K562 (cell line): ENCODE measurements at regions not wholly inside any gene's neighbourhood (a gene's known extent, or its start where the extent isn't known, plus 50 kb on each side); places are given as distances from the start of the nearest gene placed in this dataset.

ENCODE experiments used
- ATAC-seq: fragments of 200-7000 bp; cut with Tn5 transposase; 3 replicates; pipeline ENCODE4 v1.9.1; 2020; ENCODE audit warnings: moderate library complexity
- BruUV-seq: library from RNA; stranded (reverse); fragments of 400-500 nt; replicated peaks from 2 replicates; lab custom pipeline; 2021; lab: Mats Ljungman, UMichigan
- CTCF ChIA-PET: fragments of 300-600 bp; formaldehyde crosslinking; extraction: SDS; loops from one replicate; lab custom pipeline; 2021; ENCODE audit warnings: low intra/inter-chr PET ratio; lab: Yijun Ruan, JAX
- POLR2A ChIA-PET: fragments of 300-600, 350-650 bp; sonication (Branson Sonifier 250); formaldehyde crosslinking; extraction: SDS; loops from one replicate; lab custom pipeline; 2021; ENCODE audit warnings: antibody characterized with exemption, inconsistent platforms; lab: Yijun Ruan, JAX
- DNase-seq, 4 experiments: peaks; one replicate each; pipeline versions ENCODE4 v3.0.0 to v3.0.0-alpha.2; 2011 to 2018; ENCODE audit warnings: low spot score in 3 of 4, mixed read lengths in 3 of 4; ENCODE audit errors: extremely low read depth in 1 of 4
- FAIRE-seq: peaks from 2 replicates; lab custom pipeline; 2011; peaks lifted over from hg19 to GRCh38; lab: Jason Lieb, UNC
- H2AFZ ChIP-seq: 2 replicates; pipeline ENCODE4 v1.6.0; 2011; ENCODE audit warnings: low read depth, low read length, control low read depth, inconsistent platforms
- H3K27ac ChIP-seq: fragments of 200-600 bp; 3 replicates; pipeline ENCODE4 v1.8.0; 2011; ENCODE audit warnings: low read depth, mild to moderate bottlenecking, control low read depth, inconsistent platforms, low read length, moderate library complexity, mixed read lengths; ENCODE audit errors: extremely low read depth
- H3K27me3 ChIP-seq, 2 experiments: fragments of 300-600 bp in 1 of 2; 2 replicates in 1 of 2; 3 replicates in 1 of 2; pipeline versions ENCODE4 v1.6.0 to v1.8.0; 2011; ENCODE audit warnings: inconsistent platforms in 2 of 2, low read length in 2 of 2, mild to moderate bottlenecking in 1 of 2, mixed read lengths in 1 of 2, moderate library complexity in 1 of 2; ENCODE audit not compliant: control insufficient read depth in 2 of 2, insufficient read depth in 2 of 2
- H3K36me3 ChIP-seq: fragments of 300-600 bp; 3 replicates; pipeline ENCODE4 v1.8.0; 2011; ENCODE audit warnings: mild to moderate bottlenecking, low read length, inconsistent platforms; ENCODE audit not compliant: control insufficient read depth, insufficient read depth
- H3K4me1 ChIP-seq, 2 experiments: fragments of 200-600 bp in 1 of 2; replicated peaks in 1 of 2; 2 replicates in 1 of 2; 3 replicates in 1 of 2; pipeline versions ENCODE4 v1.5.1 to v1.8.0; 2011; ENCODE audit warnings: inconsistent platforms in 2 of 2, low read length in 2 of 2, mild to moderate bottlenecking in 1 of 2, mixed read lengths in 1 of 2, moderate library complexity in 1 of 2; ENCODE audit not compliant: control insufficient read depth in 2 of 2, insufficient read depth in 2 of 2
- H3K4me2 ChIP-seq: 2 replicates; pipeline ENCODE4 v1.6.1; 2011; ENCODE audit warnings: low read length, control low read depth, inconsistent platforms, mixed read lengths; ENCODE audit not compliant: insufficient read depth
- H3K4me3 ChIP-seq: fragments of 200-600 bp; sonication (generic), shearing (Covaris generic); 2 replicates; pipeline ENCODE4 v1.5.1; 2016; ENCODE audit warnings: control low read depth, inconsistent platforms
- H3K79me2 ChIP-seq: fragments of 200-600 bp; 3 replicates; pipeline ENCODE4 v1.8.0; 2011; ENCODE audit warnings: low read length, inconsistent platforms; ENCODE audit not compliant: control insufficient read depth, insufficient read depth
- H3K9ac ChIP-seq, 2 experiments: 2 replicates each; pipeline versions ENCODE4 v1.6.0 to v1.6.1; 2011; ENCODE audit warnings: low read depth in 2 of 2, low read length in 2 of 2, control low read depth in 1 of 2, inconsistent platforms in 1 of 2, mild to moderate bottlenecking in 1 of 2, mixed read lengths in 1 of 2; ENCODE audit not compliant: insufficient read depth in 1 of 2
- H3K9me1 ChIP-seq: one replicate; pipeline ENCODE4 v1.6.0; 2011; ENCODE audit warnings: inconsistent platforms, mild to moderate bottlenecking, low read length, moderate library complexity; ENCODE audit not compliant: control insufficient read depth, insufficient read depth
- H3K9me3 ChIP-seq: replicated peaks from 2 replicates; pipeline ENCODE4 v1.5.1; 2011; ENCODE audit warnings: low read depth, low read length, inconsistent platforms; ENCODE audit not compliant: control insufficient read depth, insufficient read depth
- H4K20me1 ChIP-seq: replicated peaks from 2 replicates; pipeline ENCODE4 v1.6.1; 2011; ENCODE audit warnings: low read length, inconsistent platforms, mixed read lengths; ENCODE audit not compliant: control insufficient read depth, insufficient read depth
- ESRRA ChIP-seq: fragments of 450-650 bp; IDR thresholded peaks from 2 replicates; pipeline ENCODE4 v1.6.1; 2014; ENCODE audit warnings: low read depth, mild to moderate bottlenecking, moderate library complexity, borderline replicate concordance
- FOXK2 ChIP-seq, 2 experiments: fragments of 450-650 bp; IDR thresholded peaks in 1 of 2; conservative IDR thresholded peaks in 1 of 2; 2 replicates each; pipeline ENCODE4 v1.6.1; 2016; ENCODE audit warnings: low read depth in 2 of 2, mild to moderate bottlenecking in 1 of 2
- HMG20A ChIP-seq: fragments of 450-650 bp; formaldehyde crosslinking; conservative IDR thresholded peaks from 2 replicates; pipeline ENCODE4 v1.4.0; 2020; ENCODE audit warnings: mild to moderate bottlenecking, mixed read lengths
- KLF6 ChIP-seq: fragments of 250-450 bp; sonication (Bioruptor Pico); IDR thresholded peaks from 2 replicates; pipeline ENCODE4 v1.4.0; 2020; ENCODE audit warnings: mild to moderate bottlenecking, moderate library complexity, borderline replicate concordance
- MAFK ChIP-seq: IDR thresholded peaks from 2 replicates; pipeline ENCODE4 v1.6.1; 2011; ENCODE audit warnings: low read length, improper control_type of control experiment
- MTA2 ChIP-seq: fragments of 450-650 bp; IDR thresholded peaks from 2 replicates; pipeline ENCODE4 v1.6.1; 2016; ENCODE audit warnings: low read depth
- NBN ChIP-seq: fragments of 450-650 bp; IDR thresholded peaks from 2 replicates; pipeline ENCODE4 v1.6.1; 2016; ENCODE audit warnings: low read depth, mild to moderate bottlenecking
- PML ChIP-seq: IDR thresholded peaks from 2 replicates; pipeline ENCODE4 v1.6.1; 2012; ENCODE audit warnings: low read length, inconsistent platforms
- SREBF2 ChIP-seq: sonication (generic); formaldehyde crosslinking; IDR thresholded peaks from 2 replicates; pipeline ENCODE4 v1.4.0; 2020; ENCODE audit warnings: mild to moderate bottlenecking, missing genetic modification reagents
- SRF ChIP-seq, 2 experiments: fragments of 250-450, 450-650 bp in 1 of 2; sonication (Bioruptor Pico) in 1 of 2; sonication (generic) in 1 of 2; formaldehyde crosslinking; IDR thresholded peaks; 2 replicates each; pipeline versions ENCODE4 v1.5.0 to v1.5.1; 2020 to 2022; ENCODE audit warnings: mild to moderate bottlenecking in 1 of 2, missing genetic modification reagents in 1 of 2
- VEZF1 ChIP-seq: fragments of 200-800 bp; sonication (Bioruptor generic); IDR thresholded peaks from 2 replicates; pipeline ENCODE4 v1.6.1; 2017; ENCODE audit warnings: missing genetic modification characterization, missing compliant biosample characterization
- ZNF140 ChIP-seq: fragments of 250-450 bp; sonication (Bioruptor Pico); IDR thresholded peaks from 2 replicates; pipeline ENCODE4 v1.8.0; 2021; ENCODE audit warnings: moderate library complexity, mild to moderate bottlenecking, inconsistent platforms
- ZSCAN32 ChIP-seq: fragments of 450-650 bp; formaldehyde crosslinking; IDR thresholded peaks from 2 replicates; pipeline ENCODE4 v1.4.0; 2020; ENCODE audit warnings: mild to moderate bottlenecking, moderate library complexity
- WGBS: fragments of 100-300 bp; shearing (Covaris generic); methylation state at CpG from one replicate; pipeline ENCODE4 v1.1.6; 2016; ENCODE audit warnings: low coverage, mixed read lengths; ENCODE audit not compliant: insufficient coverage; ENCODE audit errors: missing lambda C conversion rate; 5-methylcytosine and 5-hydroxymethylcytosine counted together
- in situ Hi-C: fragments of 300-500 bp; cut with MboI; formaldehyde crosslinking; loops from 4 replicates; pipeline ENCODE4 v1.15.0; 2018; ENCODE audit warnings: inconsistent platforms, mixed read lengths
- intact Hi-C: fragments of 100-400 bp; cut with micrococcal nuclease; formaldehyde crosslinking; loops from 2 replicates; pipeline ENCODE4 v1.14.2; 2022

- H3K4me2 ChIP-seq, result no peak overlapping the region
- no peak overlapping the region for H3K4me3 ChIP-seq
- ChIA-PET CTCF (no interaction called here), POLR2A (no interaction called here)
- H4K20me1 ChIP-seq, result no peaks in the 10 kb centered on the region
- H3K9me1 ChIP-seq, result no peaks in the 10 kb centered on the region
- no peaks in the 10 kb centered on the region for H3K79me2 ChIP-seq
- no peak overlapping the region for H3K9ac ChIP-seq
- WGBS, result 0% methylated on average over 7 of the region's 20 CpGs
- peak in 1 of 4 experiments; percentile 33 for DNase-seq
- H3K36me3 ChIP-seq, result no peaks in the 10 kb centered on the region
- peak; percentile 35; the same call in 2 of the 3 replicates for ATAC-seq
- no TSS peak for BruUV-seq
- peak overlapping the region; percentile 67; the same call in 1 of the 2 replicates for H2AFZ ChIP-seq
- no peaks in the 10 kb centered on the region for H3K27me3 ChIP-seq
- H3K4me1 ChIP-seq, result peaks cover 0 to 3% of the 10 kb centered on the region in 2 experiments; a peak in 2 of 5 replicates
- FAIRE-seq, result no peak
- TF ChIP-seq ESRRA, result no peak
- peak; percentile 59; the same call in 1 of the 2 replicates for TF ChIP-seq VEZF1
- no peak for TF ChIP-seq KLF6 (CRISPR knock-in tag)
- TF ChIP-seq ZNF140, result no peak
- no peak for TF ChIP-seq MAFK
- H3K27ac ChIP-seq, result no peak overlapping the region
- H3K9me3 ChIP-seq, result no peaks in the 10 kb centered on the region
- intact Hi-C loops, result no loop called here
- in situ Hi-C loops, result no loop called here
These were observed 635.3 kb upstream of the MARCKS start for GRCh38 chr6:113221850-113222249.

GRCh38 chr6:113246186-113246585, 611.0 kb upstream of the MARCKS start:
- Histone ChIP-seq H3K79me2 (no peaks in the 10 kb centered on the region), H3K9ac (no peak overlapping the region), H3K4me2 (no peak overlapping the region), H3K9me3 (no peaks in the 10 kb centered on the region), H3K4me3 (no peak overlapping the region), H3K27ac (no peak overlapping the region), H2AFZ (no peak overlapping the region)
- intact Hi-C loops (no loop called here), in situ Hi-C loops (no loop called here)
- no TSS peak for BruUV-seq
- POLR2A ChIA-PET, result no interaction called here
- FAIRE-seq, result no peak
- ATAC-seq, result no peak
- no peak for TF ChIP-seq SRF (CRISPR knock-in tag; IDR thresholded peaks at IDR 0.05)
- TF ChIP-seq PML, result no peak
- no peak for TF ChIP-seq FOXK2 (conservative IDR thresholded peaks at IDR 0.05 in 1 of 2, IDR thresholded peaks at IDR 0.05 in 1 of 2; ENCODE audit: low read depth in 2 of 2)
- no peak for TF ChIP-seq ZSCAN32 (CRISPR knock-in tag)
- TF ChIP-seq MTA2, result no peak
- no peak for TF ChIP-seq SREBF2 (CRISPR knock-in tag)
- TF ChIP-seq NBN, result no peak
- no peak for TF ChIP-seq HMG20A (CRISPR knock-in tag)
- TF ChIP-seq, all 486 proteins: peak for 0
- H3K36me3 ChIP-seq, result no peaks in the 10 kb centered on the region
- no peaks in the 10 kb centered on the region for H3K4me1 ChIP-seq
- H3K27me3 ChIP-seq, result no peaks in the 10 kb centered on the region
- no peak for DNase-seq
- no peaks in the 10 kb centered on the region for H4K20me1 ChIP-seq
- 0% methylated on average over 1 of the region's 1 CpG for WGBS
- H3K9me1 ChIP-seq, result no peaks in the 10 kb centered on the region
- CTCF ChIA-PET, result no interaction called here
